ENCODE measurements at regions not wholly inside any gene's neighbourhood (a gene's known extent, or its start where the extent isn't known, plus 50 kb on each side); places are given as distances from the start of the nearest gene placed in this dataset.

DNA sequence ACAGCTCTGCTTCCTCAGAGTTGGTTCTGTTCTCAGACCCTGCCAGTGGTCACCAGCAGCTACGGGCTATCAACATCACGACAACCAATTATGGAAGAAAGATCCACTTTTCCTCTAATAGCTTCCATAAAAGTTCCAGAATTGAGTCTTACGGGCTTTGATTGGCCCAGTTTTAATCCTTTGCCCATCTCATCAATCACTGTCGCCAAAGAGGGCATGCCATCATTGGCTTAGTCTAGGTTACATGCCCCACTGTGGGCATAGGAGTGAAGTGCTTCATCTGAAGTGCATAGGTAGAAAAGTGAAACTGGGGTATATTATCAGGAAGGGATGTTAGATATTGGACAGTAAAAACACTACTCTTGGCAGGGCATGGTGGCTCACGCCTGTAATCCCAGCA, 76.6 kb upstream of the DHX40 start:
- TF ChIP-seq, protein P1, sequence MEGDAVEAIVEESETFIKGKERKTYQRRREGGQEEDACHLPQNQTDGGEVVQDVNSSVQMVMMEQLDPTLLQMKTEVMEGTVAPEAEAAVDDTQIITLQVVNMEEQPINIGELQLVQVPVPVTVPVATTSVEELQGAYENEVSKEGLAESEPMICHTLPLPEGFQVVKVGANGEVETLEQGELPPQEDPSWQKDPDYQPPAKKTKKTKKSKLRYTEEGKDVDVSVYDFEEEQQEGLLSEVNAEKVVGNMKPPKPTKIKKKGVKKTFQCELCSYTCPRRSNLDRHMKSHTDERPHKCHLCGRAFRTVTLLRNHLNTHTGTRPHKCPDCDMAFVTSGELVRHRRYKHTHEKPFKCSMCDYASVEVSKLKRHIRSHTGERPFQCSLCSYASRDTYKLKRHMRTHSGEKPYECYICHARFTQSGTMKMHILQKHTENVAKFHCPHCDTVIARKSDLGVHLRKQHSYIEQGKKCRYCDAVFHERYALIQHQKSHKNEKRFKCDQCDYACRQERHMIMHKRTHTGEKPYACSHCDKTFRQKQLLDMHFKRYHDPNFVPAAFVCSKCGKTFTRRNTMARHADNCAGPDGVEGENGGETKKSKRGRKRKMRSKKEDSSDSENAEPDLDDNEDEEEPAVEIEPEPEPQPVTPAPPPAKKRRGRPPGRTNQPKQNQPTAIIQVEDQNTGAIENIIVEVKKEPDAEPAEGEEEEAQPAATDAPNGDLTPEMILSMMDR (IDR thresholded peaks at IDR 0.05 in 8 of 11, conservative IDR thresholded peaks at IDR 0.05 in 3 of 11) = no peak
- TF ChIP-seq POLR2AphosphoS5 (IDR thresholded peaks at IDR 0.05) (no peak), POLR2A (IDR thresholded peaks at IDR 0.05) (no peak)
